ENCODE measurements at regions not wholly inside any gene's neighbourhood (a gene's known extent, or its start where the extent isn't known, plus 50 kb on each side); places are given as distances from the start of the nearest gene placed in this dataset.
"Not testable (repeated sequence)": the region's sequence is repeated elsewhere in the genome, so short reads cannot be mapped to it uniquely, and the experiment has no call there.

GRCh38 chr4:60396341-60397049, 803.6 kb upstream of the ADGRL3 start:
- Mint-ChIP-seq H3K4me1 (ENCODE audit: unreplicated experiment) (peaks cover 2% of the 10 kb centered on the region), H3K27me3 (ENCODE audit: unreplicated experiment) (no peaks in the 10 kb centered on the region), H3K36me3 (ENCODE audit: unreplicated experiment) (peaks cover 1% of the 10 kb centered on the region), H3K9me3 (ENCODE audit: unreplicated experiment) (peaks cover 4% of the 10 kb centered on the region), H3K4me3 (ENCODE audit: unreplicated experiment) (no peak overlapping the region), H3K27ac (ENCODE audit: unreplicated experiment) (no peak overlapping the region)
- no peak for TF ChIP-seq CTCF (IDR thresholded peaks at IDR 0.05)
- no peak for DNase-seq (ENCODE audit: extremely low spot score, unreplicated experiment)

- no peak overlapping the region for H3K4me3 Mint-ChIP-seq (ENCODE audit: unreplicated experiment)
- H3K36me3 Mint-ChIP-seq (ENCODE audit: unreplicated experiment), result peaks cover 1% of the 10 kb centered on the region
- H3K9me3 Mint-ChIP-seq (ENCODE audit: unreplicated experiment), result no peaks in the 10 kb centered on the region
- no peaks in the 10 kb centered on the region for H3K27me3 Mint-ChIP-seq (ENCODE audit: unreplicated experiment)
- no peak for DNase-seq (ENCODE audit: extremely low spot score, unreplicated experiment)
- H3K4me1 Mint-ChIP-seq (ENCODE audit: unreplicated experiment), result peaks cover 2% of the 10 kb centered on the region
- H3K27ac Mint-ChIP-seq (ENCODE audit: unreplicated experiment), result no peak overlapping the region
- no peak for TF ChIP-seq CTCF (IDR thresholded peaks at IDR 0.05)
Measured at GRCh38 chr4:60400593-60400992, 799.5 kb upstream of the ADGRL3 start.

- H3K36me3 Mint-ChIP-seq (ENCODE audit: unreplicated experiment), result no peaks in the 10 kb centered on the region
- H3K27me3 Mint-ChIP-seq (ENCODE audit: unreplicated experiment), result no peaks in the 10 kb centered on the region
- H3K9me3 Mint-ChIP-seq (ENCODE audit: unreplicated experiment), result peaks cover 5% of the 10 kb centered on the region
- H3K27ac Mint-ChIP-seq (ENCODE audit: unreplicated experiment), result no peak overlapping the region
- no peak for TF ChIP-seq CTCF (IDR thresholded peaks at IDR 0.05)
- H3K4me1 Mint-ChIP-seq (ENCODE audit: unreplicated experiment), result no peaks in the 10 kb centered on the region
- no peak for DNase-seq (ENCODE audit: extremely low spot score, unreplicated experiment)
- no peak overlapping the region for H3K4me3 Mint-ChIP-seq (ENCODE audit: unreplicated experiment)
Measured at GRCh38 chr4:60404027-60404426, 796.1 kb upstream of the ADGRL3 start.

GRCh38 chr4:60422439-60422838, 777.7 kb upstream of the ADGRL3 start:
- TF ChIP-seq CTCF (IDR thresholded peaks at IDR 0.05), result no peak

GRCh38 chr4:60423573-60424184, 776.4 kb upstream of the ADGRL3 start:
- not testable (repeated sequence) for H3K27me3 Mint-ChIP-seq (ENCODE audit: unreplicated experiment); H3K9me3 Mint-ChIP-seq (ENCODE audit: unreplicated experiment); H3K27ac Mint-ChIP-seq (ENCODE audit: unreplicated experiment); H3K36me3 Mint-ChIP-seq (ENCODE audit: unreplicated experiment); DNase-seq (ENCODE audit: extremely low spot score, unreplicated experiment); H3K4me3 Mint-ChIP-seq (ENCODE audit: unreplicated experiment); H3K4me1 Mint-ChIP-seq (ENCODE audit: unreplicated experiment)

More at GRCh38 chr4:60422439-60422838, 777.7 kb upstream of the ADGRL3 start:
- no peak overlapping the region for H3K27ac Mint-ChIP-seq (ENCODE audit: unreplicated experiment)
- H3K36me3 Mint-ChIP-seq (ENCODE audit: unreplicated experiment), result peaks cover 3% of the 10 kb centered on the region
- H3K4me3 Mint-ChIP-seq (ENCODE audit: unreplicated experiment), result no peak overlapping the region
- H3K9me3 Mint-ChIP-seq (ENCODE audit: unreplicated experiment), result peaks cover 6% of the 10 kb centered on the region
- no peaks in the 10 kb centered on the region for H3K27me3 Mint-ChIP-seq (ENCODE audit: unreplicated experiment)
- H3K4me1 Mint-ChIP-seq (ENCODE audit: unreplicated experiment), result peaks cover 3% of the 10 kb centered on the region
- no peak for DNase-seq (ENCODE audit: extremely low spot score, unreplicated experiment)
